HG03460 (cell line): ENCODE measurements at regions not wholly inside any gene's neighbourhood (a gene's known extent, or its start where the extent isn't known, plus 50 kb on each side); places are given as distances from the start of the nearest gene placed in this dataset.
"Not testable (repeated sequence)": the region's sequence is repeated elsewhere in the genome, so short reads cannot be mapped to it uniquely, and the experiment has no call there.

ENCODE experiments used
- ATAC-seq: cut with Tn5 transposase; IDR thresholded peaks from one replicate; pipeline ENCODE4 v1.9.1; 2021; ENCODE audit not compliant: unreplicated experiment

GRCh38 chr20:56689318-56689717 is 60.2 kb downstream of the TFAP2C start:
- ATAC-seq = no peak

- ATAC-seq = no peak
These were observed 60.9 kb downstream of the TFAP2C start for GRCh38 chr20:56689852-56690485.

GRCh38 chr20:56690531-56691175 is 61.5 kb downstream of the TFAP2C start:
- no peak for ATAC-seq

GRCh38 chr20:56691325-56691998 is 62.4 kb downstream of the TFAP2C start:
- no peak for ATAC-seq

GRCh38 chr20:56693217-56693616 is 64.1 kb downstream of the TFAP2C start:
- no peak for ATAC-seq

- no peak for ATAC-seq
These were observed 68.4 kb downstream of the TFAP2C start for GRCh38 chr20:56697476-56697875.

DNA sequence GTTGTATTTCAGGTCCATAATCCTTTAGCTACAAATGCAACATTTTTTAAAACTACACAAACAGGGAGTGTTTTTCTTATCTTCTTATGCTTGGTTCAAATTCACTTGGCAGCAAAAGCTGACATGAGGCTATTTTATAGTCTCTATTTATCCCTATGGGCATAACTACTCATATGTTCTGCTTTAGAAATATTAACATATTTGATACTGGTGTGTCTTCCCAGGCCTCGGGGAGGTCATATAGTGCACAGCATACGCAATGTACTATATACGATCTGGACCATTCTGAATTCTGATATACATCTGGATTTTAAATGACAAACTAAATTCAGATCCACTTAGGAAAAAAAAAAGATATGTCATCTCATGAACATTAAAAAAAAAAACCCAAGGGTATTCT is 69.2 kb downstream of the TFAP2C start:
- ATAC-seq = no peak

DNA sequence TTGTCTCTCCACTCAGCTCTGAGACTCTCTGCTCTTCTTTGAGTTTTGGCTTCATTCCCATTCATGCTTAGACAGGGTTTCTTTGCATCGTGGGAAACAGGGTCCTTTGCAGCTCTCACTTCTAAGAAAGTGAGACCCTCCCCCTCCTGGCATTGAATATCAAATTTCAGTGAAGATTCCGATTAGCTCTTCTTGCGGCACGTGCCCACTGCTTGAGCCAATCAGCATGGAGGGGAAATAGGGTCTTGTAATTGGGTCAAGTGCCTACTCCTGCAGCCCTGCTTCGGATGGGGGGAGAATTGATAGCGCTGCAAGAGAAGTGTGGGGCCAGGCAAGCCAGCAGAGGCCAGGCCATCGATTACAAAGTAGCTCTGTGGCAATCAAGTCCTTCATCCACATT is 69.6 kb downstream of the TFAP2C start:
- no peak for ATAC-seq

GRCh38 chr20:56702931-56703840 is 74.1 kb downstream of the TFAP2C start:
- ATAC-seq = no peak

- no peak for ATAC-seq
These were observed 77.8 kb downstream of the TFAP2C start for GRCh38 chr20:56706867-56707360.

DNA sequence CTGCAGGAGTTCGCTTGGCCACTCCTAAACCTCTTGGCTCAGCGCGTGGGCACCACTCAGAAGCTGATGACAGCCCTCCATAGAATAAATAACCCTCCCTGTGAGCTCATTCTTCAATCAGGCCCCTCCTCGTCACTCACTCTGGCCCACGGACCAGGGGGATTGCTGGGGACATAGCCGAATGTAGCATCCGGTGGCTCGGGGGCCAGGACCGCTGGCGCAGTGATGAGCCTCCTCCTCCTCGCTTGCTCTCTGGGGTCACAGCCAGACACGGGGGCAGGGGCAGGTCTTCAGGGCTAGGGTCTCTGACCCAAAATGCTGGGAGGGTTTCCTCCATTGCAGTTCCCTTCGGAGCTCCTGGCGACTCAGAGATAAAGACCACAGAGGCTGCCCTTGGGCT is 79.9 kb downstream of the TFAP2C start:
- no peak for ATAC-seq

DNA sequence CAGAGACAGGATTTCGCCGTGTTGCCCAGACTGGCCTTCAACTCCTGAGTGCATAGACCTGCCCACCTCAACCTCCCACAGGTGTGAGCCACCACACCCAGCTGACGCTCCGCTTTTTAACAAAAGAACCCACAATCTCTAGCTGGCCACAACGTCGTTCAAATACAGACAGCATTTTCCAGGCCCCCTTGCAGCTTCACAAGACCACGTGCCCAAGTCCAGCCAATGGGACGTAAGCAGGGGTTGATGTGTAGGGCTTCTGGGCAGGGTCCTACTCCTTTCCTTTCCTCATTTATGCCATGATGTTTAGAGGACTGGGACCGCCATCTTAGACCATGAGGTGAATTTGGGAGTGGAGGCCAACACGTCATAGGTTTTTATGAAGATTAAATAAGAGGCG is 81.0 kb downstream of the TFAP2C start:
- no peak for ATAC-seq

GRCh38 chr20:56710577-56710976 is 81.5 kb downstream of the TFAP2C start:
- ATAC-seq = not testable (repeated sequence)

GRCh38 chr20:56711018-56711417 is 81.9 kb downstream of the TFAP2C start:
- no peak for ATAC-seq

GRCh38 chr20:56715309-56715708 is 86.2 kb downstream of the TFAP2C start:
- no peak for ATAC-seq

DNA sequence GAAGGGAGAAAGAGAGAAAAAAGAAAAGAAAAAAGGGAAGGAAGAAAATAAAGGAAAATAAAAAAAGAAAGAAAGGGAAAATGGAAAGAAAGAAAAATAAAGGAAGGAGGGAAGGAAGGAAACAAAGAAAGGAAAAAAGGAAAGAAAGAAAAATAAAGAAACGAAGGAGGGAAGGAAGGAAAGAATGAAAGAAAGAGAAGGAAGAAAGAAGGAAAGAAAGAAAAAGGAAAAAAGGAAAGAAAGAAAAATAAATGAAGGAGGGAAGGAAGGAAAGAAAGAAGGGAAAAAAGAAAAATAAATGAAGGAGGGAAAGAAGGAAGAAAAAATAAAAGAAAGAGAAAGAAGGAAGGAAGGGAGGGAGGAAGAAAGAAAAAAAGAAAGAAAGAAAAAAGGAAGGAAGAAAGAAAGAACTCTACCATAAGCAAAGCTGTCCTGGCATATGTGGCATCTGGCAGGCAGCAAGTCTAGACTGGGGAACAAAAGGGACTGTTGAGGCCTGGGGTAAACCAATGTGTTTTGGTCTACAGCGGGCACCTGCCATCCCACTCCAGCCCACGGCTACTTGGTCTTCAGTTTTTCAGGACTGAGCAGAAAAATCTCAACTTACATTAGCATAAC is 86.9 kb downstream of the TFAP2C start:
- ATAC-seq = no peak

DNA sequence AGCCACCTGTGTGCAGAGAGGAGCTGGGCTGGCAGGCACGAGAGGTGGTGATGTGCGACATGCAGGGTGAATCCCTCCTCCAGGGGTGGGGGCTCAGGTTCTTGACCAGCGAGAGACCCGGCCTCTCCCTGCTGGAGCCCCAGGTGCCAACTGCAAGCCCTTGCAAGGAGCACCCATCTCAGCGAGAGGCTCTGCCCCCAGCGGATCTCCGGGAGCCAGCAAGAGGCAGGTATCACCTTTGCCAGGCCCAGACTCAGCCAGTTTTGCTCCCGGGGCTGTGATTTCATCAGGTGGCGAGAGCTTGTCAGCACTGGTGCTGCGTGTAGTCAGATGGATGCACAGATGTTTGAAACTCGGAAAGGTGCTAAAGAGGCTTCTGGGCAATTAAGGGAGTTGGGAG is 87.7 kb downstream of the TFAP2C start:
- ATAC-seq = no peak

- ATAC-seq = no peak
These were observed 89.7 kb downstream of the TFAP2C start for GRCh38 chr20:56718816-56719215.

DNA sequence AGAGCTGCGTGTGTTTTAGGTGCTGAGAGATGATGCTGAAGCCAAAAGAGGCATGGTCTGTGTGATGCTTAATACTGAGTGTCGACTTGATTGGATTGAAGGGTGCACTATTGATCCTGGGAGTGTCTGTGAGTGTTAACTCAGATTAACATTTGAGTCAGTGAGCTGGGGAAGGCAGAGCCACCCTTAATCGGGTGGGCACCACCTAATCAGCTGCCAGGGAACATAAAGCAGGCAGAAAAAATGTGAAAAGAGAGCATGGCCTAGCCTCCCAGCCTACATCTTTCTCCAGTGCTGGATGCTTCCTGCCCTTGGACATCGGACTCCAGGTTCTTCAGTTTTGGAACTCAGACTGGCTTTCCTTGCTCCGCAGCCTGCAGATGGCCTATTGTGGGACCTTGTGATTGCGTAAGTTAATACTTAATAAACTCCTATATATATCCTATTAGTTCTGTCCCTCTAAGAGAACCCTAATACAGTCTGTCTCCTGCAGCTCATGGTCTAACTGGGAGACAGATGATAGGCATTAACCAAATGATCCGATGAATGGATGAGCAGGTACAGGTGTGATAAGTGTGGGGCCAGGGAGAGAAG is 91.6 kb downstream of the TFAP2C start:
- no peak for ATAC-seq

DNA sequence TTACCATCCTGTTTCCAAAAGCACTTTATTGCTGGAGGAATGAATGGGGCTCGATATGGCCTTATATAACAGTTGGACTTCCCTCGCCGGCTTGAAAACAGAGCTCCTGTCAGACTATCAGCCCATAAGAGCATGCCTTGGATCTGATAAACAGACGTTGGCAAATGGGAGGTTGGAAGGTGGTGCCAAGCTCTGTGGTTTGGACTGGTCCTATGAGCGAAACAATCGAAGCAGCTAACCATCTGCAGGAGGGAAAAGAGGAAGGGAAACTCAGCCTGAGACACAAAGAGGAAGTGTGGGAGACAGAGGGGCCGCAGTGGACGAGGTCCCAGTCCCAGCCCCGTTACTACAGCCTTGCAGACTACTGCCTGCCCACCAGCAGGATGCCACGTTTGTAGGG is 92.9 kb downstream of the TFAP2C start:
- ATAC-seq = no peak
